ENCODE measurements at regions not wholly inside any gene's neighbourhood (a gene's known extent, or its start where the extent isn't known, plus 50 kb on each side); places are given as distances from the start of the nearest gene placed in this dataset.
"Not testable (repeated sequence)": the region's sequence is repeated elsewhere in the genome, so short reads cannot be mapped to it uniquely, and the experiment has no call there.

- H3K4ac ChIP-seq (ENCODE audit: low read depth, low read length); H3K4me1 ChIP-seq (ENCODE audit: insufficient read depth, low read length); H3K23me2 ChIP-seq (ENCODE audit: insufficient read length, low read depth, low read length, poor library complexity, severe bottlenecking); H3T11ph ChIP-seq (ENCODE audit: low read length); H3K4me1 Mint-ChIP-seq; H3K27ac Mint-ChIP-seq; H3K14ac ChIP-seq (ENCODE audit: insufficient read depth, low read length); H4K20me1 ChIP-seq (ENCODE audit: control insufficient read depth, insufficient read depth, insufficient read length); H3K79me2 ChIP-seq (ENCODE audit: insufficient read depth, low read length); H3K9me3 ChIP-seq (ENCODE audit: control insufficient read depth, low read depth, low read length); H3K79me1 ChIP-seq (ENCODE audit: insufficient read depth, low read depth, low read length, poor library complexity, severe bottlenecking); H3K9me3 Mint-ChIP-seq; H3K9ac ChIP-seq (ENCODE audit: extremely low read depth, insufficient read length, low read length); H3K23ac ChIP-seq (ENCODE audit: insufficient read length, low read depth, low read length); H2BK20ac ChIP-seq (ENCODE audit: low read depth, low read length, poor library complexity, severe bottlenecking); H3K4me2 ChIP-seq (ENCODE audit: insufficient read depth, insufficient read length, low read length); H2BK15ac ChIP-seq (ENCODE audit: low read depth, low read length); H4K8ac ChIP-seq (replicated peaks; ENCODE audit: insufficient read length, low read depth, low read length); H2BK12ac ChIP-seq (ENCODE audit: insufficient read length, low read depth, low read length); H2BK120ac ChIP-seq (ENCODE audit: low read depth, low read length, poor library complexity, severe bottlenecking); H2AFZ ChIP-seq (ENCODE audit: low read length); H2AK5ac ChIP-seq (ENCODE audit: insufficient read length, low read length); H3K18ac ChIP-seq (ENCODE audit: insufficient read length, low read depth, low read length); H4K5ac ChIP-seq (ENCODE audit: insufficient read length, low read depth, low read length); H2BK5ac ChIP-seq (ENCODE audit: insufficient read length, low read length); H3K27me3 ChIP-seq (ENCODE audit: insufficient read depth, low read length); DNase-seq; H4K91ac ChIP-seq (ENCODE audit: insufficient read length, low read depth, low read length); H3K36me3 Mint-ChIP-seq (ENCODE audit: insufficient read depth in 1 of 3, low read depth in 3 of 3); H3K4me3 Mint-ChIP-seq; H3K27me3 Mint-ChIP-seq (ENCODE audit: low read depth); H3K56ac ChIP-seq (ENCODE audit: insufficient read length, low read depth, low read length); H3K27ac ChIP-seq (ENCODE audit: insufficient read length, low read depth, low read length): not testable (repeated sequence)
- no CpG with 5 or more reads among the region's 5 CpGs for WGBS (ENCODE audit: extremely low coverage, insufficient read length, low lambda C conversion rate)
Measured at GRCh38 chr13:86253497-86253896, 454.3 kb upstream of the SLITRK6 start.

GRCh38 chr13:86255820-86256219 is 456.6 kb upstream of the SLITRK6 start:
- H2BK5ac ChIP-seq (ENCODE audit: insufficient read length, low read length); H3K4me3 Mint-ChIP-seq; H4K8ac ChIP-seq (replicated peaks; ENCODE audit: insufficient read length, low read depth, low read length); H3K27ac ChIP-seq (ENCODE audit: insufficient read length, low read depth, low read length); H3K23me2 ChIP-seq (ENCODE audit: insufficient read length, low read depth, low read length, poor library complexity, severe bottlenecking); H3K9ac ChIP-seq (ENCODE audit: extremely low read depth, insufficient read length, low read length); H3K4me1 ChIP-seq (ENCODE audit: insufficient read depth, low read length); H3K18ac ChIP-seq (ENCODE audit: insufficient read length, low read depth, low read length); H3K79me2 ChIP-seq (ENCODE audit: insufficient read depth, low read length); H4K20me1 ChIP-seq (ENCODE audit: control insufficient read depth, insufficient read depth, insufficient read length); H3K4ac ChIP-seq (ENCODE audit: low read depth, low read length); H2AK5ac ChIP-seq (ENCODE audit: insufficient read length, low read length); H2BK120ac ChIP-seq (ENCODE audit: low read depth, low read length, poor library complexity, severe bottlenecking); H3K27ac Mint-ChIP-seq; H2AFZ ChIP-seq (ENCODE audit: low read length); H3K79me1 ChIP-seq (ENCODE audit: insufficient read depth, low read depth, low read length, poor library complexity, severe bottlenecking); H2BK12ac ChIP-seq (ENCODE audit: insufficient read length, low read depth, low read length); H3K23ac ChIP-seq (ENCODE audit: insufficient read length, low read depth, low read length); H3K36me3 Mint-ChIP-seq (ENCODE audit: insufficient read depth in 1 of 3, low read depth in 3 of 3); H3T11ph ChIP-seq (ENCODE audit: low read length); H3K4me2 ChIP-seq (ENCODE audit: insufficient read depth, insufficient read length, low read length); H4K5ac ChIP-seq (ENCODE audit: insufficient read length, low read depth, low read length); H4K91ac ChIP-seq (ENCODE audit: insufficient read length, low read depth, low read length); H3K27me3 Mint-ChIP-seq (ENCODE audit: low read depth); H3K9me3 ChIP-seq (ENCODE audit: control insufficient read depth, low read depth, low read length); H3K14ac ChIP-seq (ENCODE audit: insufficient read depth, low read length); DNase-seq; H2BK15ac ChIP-seq (ENCODE audit: low read depth, low read length); H3K4me1 Mint-ChIP-seq; H3K9me3 Mint-ChIP-seq; H3K56ac ChIP-seq (ENCODE audit: insufficient read length, low read depth, low read length); H2BK20ac ChIP-seq (ENCODE audit: low read depth, low read length, poor library complexity, severe bottlenecking); H3K27me3 ChIP-seq (ENCODE audit: insufficient read depth, low read length): not testable (repeated sequence)
- WGBS (ENCODE audit: extremely low coverage, insufficient read length, low lambda C conversion rate): no CpG with 5 or more reads among the region's 2 CpGs

Data from H9 (cell line).